ENCODE measurements at regions not wholly inside any gene's neighbourhood (a gene's known extent, or its start where the extent isn't known, plus 50 kb on each side); places are given as distances from the start of the nearest gene placed in this dataset.

DNA sequence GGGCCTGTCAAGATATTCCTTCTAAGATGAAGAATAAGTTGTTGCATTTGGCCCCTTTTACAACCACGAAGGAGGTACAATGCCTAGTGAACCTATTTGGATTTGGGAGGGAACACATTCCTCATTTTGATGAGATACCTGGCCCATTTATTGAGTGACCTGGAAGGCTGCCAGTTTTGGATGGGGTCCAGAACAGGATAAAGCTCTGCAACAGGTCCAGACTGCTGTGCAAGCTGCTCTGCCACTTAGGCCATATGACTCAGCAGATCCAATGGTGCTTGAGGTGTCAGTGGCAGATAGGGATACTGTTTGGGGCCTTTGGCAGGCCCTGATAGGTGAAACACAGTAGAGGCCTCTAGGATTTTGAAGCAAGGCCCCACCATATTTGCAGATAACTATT is 704.6 kb downstream of the CCSER2 start:
- WGBS (ENCODE audit: insufficient coverage, low coverage, missing lambda C conversion rate) = 0% methylated on average over 1 of the region's 1 CpG
- POLR2A ChIA-PET = no interaction called here
- in situ Hi-C loops (cut with MboI) = no loop called here
- no peak for TF ChIP-seq ZNF444 (CRISPR knock-in tag; IDR thresholded peaks at IDR 0.05)
- no peak for TF ChIP-seq SPI1 (IDR thresholded peaks at IDR 0.05; ENCODE audit: borderline replicate concordance, low read depth, low read length)
- TF ChIP-seq TOE1 (IDR thresholded peaks at IDR 0.05; ENCODE audit: borderline replicate concordance) = no peak
- no peak for TF ChIP-seq TOE1 (CRISPR knock-in tag; IDR thresholded peaks at IDR 0.05; ENCODE audit: borderline replicate concordance, low read depth)
- no peak for TF ChIP-seq ZNF655 (CRISPR knock-in tag; IDR thresholded peaks at IDR 0.05)
- no peak for TF ChIP-seq CBX1 (IDR thresholded peaks at IDR 0.05; ENCODE audit: low read depth)
- no peak for TF ChIP-seq TEAD4 (IDR thresholded peaks at IDR 0.05; ENCODE audit: low read length)
- TF ChIP-seq TEAD4 (CRISPR knock-in tag; IDR thresholded peaks at IDR 0.05; ENCODE audit: borderline replicate concordance) = no peak
- no peak for TF ChIP-seq YY1 (IDR thresholded peaks at IDR 0.05; ENCODE audit: borderline replicate concordance in 1 of 3, control insufficient read depth in 1 of 3, extremely low read depth in 1 of 3, insufficient read depth in 3 of 3, insufficient read length in 1 of 3, insufficient replicate concordance in 2 of 3, low read depth in 1 of 3, low read length in 2 of 3)
- no peak for TF ChIP-seq ZNF134 (CRISPR knock-in tag; conservative IDR thresholded peaks at IDR 0.05)
- no peak for TF ChIP-seq CHD1 (IDR thresholded peaks at IDR 0.05; ENCODE audit: low read length)
- no peak for TF ChIP-seq NCOA2 (IDR thresholded peaks at IDR 0.05; ENCODE audit: partially characterized antibody in 2 of 2)
- no peak for TF ChIP-seq RERE (CRISPR knock-in tag; IDR thresholded peaks at IDR 0.05; ENCODE audit: borderline replicate concordance)
- TF ChIP-seq KLF6 (CRISPR knock-in tag; IDR thresholded peaks at IDR 0.05; ENCODE audit: borderline replicate concordance) = no peak
- TF ChIP-seq E2F3 (CRISPR knock-in tag; IDR thresholded peaks at IDR 0.05) = no peak
- no peak for TF ChIP-seq SNRNP70 (optimal IDR thresholded peaks at IDR 0.05; ENCODE audit: low read depth, low read length)
- no peak for TF ChIP-seq ZNF431 (CRISPR knock-in tag; IDR thresholded peaks at IDR 0.05)
- no peak for TF ChIP-seq PYGO2 (tag; IDR thresholded peaks at IDR 0.05)

More for the DNA sequence above, 704.6 kb downstream of the CCSER2 start:
- Histone ChIP-seq H3K27me3 (ENCODE audit: control insufficient read depth in 2 of 2, insufficient read depth in 2 of 2, low read length in 2 of 2) (no peaks in the 10 kb centered on the region), H3K9me1 (ENCODE audit: control insufficient read depth, insufficient read depth, low read length) (no peaks in the 10 kb centered on the region), H3K27ac (ENCODE audit: extremely low read depth, low read depth, low read length) (no peak overlapping the region), H3K9ac (ENCODE audit: insufficient read depth in 1 of 2, low read depth in 2 of 2, low read length in 2 of 2) (no peak overlapping the region), H3K36me3 (ENCODE audit: control insufficient read depth, insufficient read depth, low read length) (no peaks in the 10 kb centered on the region), H3K4me1 (replicated peaks in 1 of 2; ENCODE audit: control insufficient read depth in 2 of 2, insufficient read depth in 2 of 2, low read length in 2 of 2) (no peaks in the 10 kb centered on the region), H3K4me2 (ENCODE audit: insufficient read depth, low read length) (no peak overlapping the region), H4K20me1 (replicated peaks; ENCODE audit: control insufficient read depth, insufficient read depth, low read length) (no peaks in the 10 kb centered on the region), H3K79me2 (ENCODE audit: control insufficient read depth, insufficient read depth, low read length) (no peaks in the 10 kb centered on the region), H3K4me3 (no peak overlapping the region), H3K9me3 (replicated peaks; ENCODE audit: control insufficient read depth, insufficient read depth, low read depth, low read length) (no peaks in the 10 kb centered on the region), H2AFZ (ENCODE audit: low read depth, low read length) (no peak overlapping the region)
- no peak for ATAC-seq
- CTCF ChIA-PET (ENCODE audit: low intra/inter-chr PET ratio) = no interaction called here
- DNase-seq (ENCODE audit: extremely low read depth in 1 of 4, low spot score in 3 of 4) = no peak
- no TSS peak for BruUV-seq (replicated peaks)
- FAIRE-seq = no peak
- intact Hi-C loops (cut with micrococcal nuclease) = no loop called here

Data from K562 (cell line).